Heart left ventricle (tissue), 16 donors: ENCODE measurements at regions not wholly inside any gene's neighbourhood (a gene's known extent, or its start where the extent isn't known, plus 50 kb on each side); places are given as distances from the start of the nearest gene placed in this dataset.

ENCODE experiments used
- ATAC-seq, 4 donors: fragments of 200-7000 bp; cut with Tn5 transposase; one replicate each; pipeline ENCODE4 v1.9.1; 2020 to 2022; ENCODE audit warnings: moderate library complexity in 4 of 4, mild to moderate bottlenecking in 3 of 4, moderate number of reproducible peaks in 1 of 4
- DNase-seq, 5 donors: peaks; one replicate each; pipeline ENCODE4 v3.0.0-alpha.2; 2020
- H3K27ac ChIP-seq, 12 donors: fragments of 200-600 bp; sonication (generic) in 4 of 12; one replicate each; pipeline versions ENCODE4 v1.5.0 to v1.8.0; 2016 to 2022; ENCODE audit warnings: mild to moderate bottlenecking in 2 of 12
- H3K27me3 ChIP-seq, 9 donors: fragments of 200-600 bp; sonication (generic) in 2 of 9; one replicate each; pipeline versions ENCODE4 v1.5.1 to v1.8.0; 2016 to 2022; ENCODE audit warnings: mild to moderate bottlenecking in 3 of 9
- H3K36me3 ChIP-seq, 9 donors: fragments of 200-600 bp; sonication (generic) in 2 of 9; one replicate each; pipeline versions ENCODE4 v1.5.0 to v1.8.0; 2018 to 2022; ENCODE audit warnings: mild to moderate bottlenecking in 2 of 9
- H3K4me1 ChIP-seq, 12 donors: fragments of 200-600 bp; sonication (generic) in 4 of 12; one replicate each; pipeline versions ENCODE4 v1.5.0 to v1.8.0; 2016 to 2022; ENCODE audit warnings: mild to moderate bottlenecking in 3 of 12
- H3K4me3 ChIP-seq, 12 donors: fragments of 200-600 bp; sonication (generic) in 4 of 12; one replicate each; pipeline versions ENCODE4 v1.5.0 to v1.8.0; 2017 to 2022; ENCODE audit warnings: mild to moderate bottlenecking in 9 of 12, moderate library complexity in 4 of 12
- H3K9me3 ChIP-seq, 12 donors: fragments of 200-600 bp; sonication (generic) in 4 of 12; one replicate each; pipeline versions ENCODE4 v1.5.0 to v1.8.0; 2016 to 2022; ENCODE audit warnings: mild to moderate bottlenecking in 1 of 12
- POLR2A ChIP-seq, 2 donors: fragments of 450-650 bp; IDR thresholded peaks; one replicate each; pipeline ENCODE4 v1.6.1; 2017; ENCODE audit warnings: antibody characterized with exemption in 2 of 2, mild to moderate bottlenecking in 2 of 2, moderate library complexity in 2 of 2
- WGBS, 4 donors: extraction: QIAGEN DNeasy Blood & Tissue Kit in 2 of 4; methylation state at CpG; one replicate each; pipeline versions ENCODE4 v1.1.5 to v1.1.7; 2013 to 2018; 5-methylcytosine and 5-hydroxymethylcytosine counted together
- intact Hi-C, 10 donors: fragments of 100-400 bp; cut with DNase I; formaldehyde crosslinking; loops; one replicate each; pipeline versions ENCODE4 v1.11.1 to v1.14.2; 2022
- TF ChIP-seq, protein P1 (sequence below), 12 donors: fragments of 200-600 bp; sonication (generic) in 4 of 12; IDR thresholded peaks; one replicate each; pipeline versions ENCODE4 v1.5.0 to v1.8.0; 2018 to 2022; ENCODE audit warnings: antibody characterized with exemption in 12 of 12, mild to moderate bottlenecking in 5 of 12
- donor health status: ischemic (EF 13 %, LVEDD 7.1; RV severe dilation, severe dysfunction).
- donor health status: healthy with polysubstance abuse.
- donor health status: DM: no; HTN: yes; CAD: no.
- donor health status: DM: no; HTN: no; CAD: no.
- donor health status: ischemic (EF 25% LVEDD 6.9; RV normal size, moderate dysfunction).
- donor health status: ischemic (EF 25% LVEDD 5.7; RV mildly dilated, moderate dysfunction).
- donor health status: healthy.
- donor health status: DM: yes; HTN: yes; CAD: no.
- donor health status: ischemic (EF 35%, LVEDD 5.7; RV mildly dilated, moderate dysfunction).
- donor health status: nonischemic (EF 11% LVEDD 7.7; RV severe dilation, severe dysfunction).
- donor health status: DM: yes; HTN: yes; CAD: no.
- donor health status: PGD.
- donor health status: ischemic (EF 29% LVEDD 5.4; RV normal size, mild dysfunction).
- donor health status: nonischemic (EF 23%, LVEDD 6.1; RV moderate dilation, normal function).

DNA sequence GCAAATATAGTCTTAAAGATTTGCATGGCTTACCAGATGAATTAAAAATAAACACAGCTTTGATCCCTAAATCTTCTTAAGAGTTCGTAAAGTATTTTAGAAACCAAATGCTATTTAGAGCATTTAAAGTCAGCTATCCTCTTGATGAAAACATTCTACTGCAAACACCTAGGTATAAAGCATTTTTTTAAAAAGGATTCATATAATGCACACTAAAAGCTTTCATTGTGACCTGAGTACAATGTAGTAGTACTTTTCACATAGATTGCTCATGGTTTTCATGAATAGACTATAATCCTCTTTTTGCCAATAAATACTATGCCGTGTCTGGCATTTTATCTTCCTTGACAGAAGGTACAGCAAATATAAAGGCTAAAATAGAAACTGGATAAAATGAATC lies 805.1 kb upstream of the INTU start:
- Histone ChIP-seq H3K4me1 (no peaks in the 10 kb centered on the region), H3K36me3 (no peaks in the 10 kb centered on the region), H3K9me3 (peaks cover 0 to 30% (median 11%) of the 10 kb centered on the region in 12 donors), H3K27ac (no peak overlapping the region), H3K4me3 (no peak overlapping the region), H3K27me3 (no peaks in the 10 kb centered on the region)
- DNase-seq, result no peak
- TF ChIP-seq, protein P1, sequence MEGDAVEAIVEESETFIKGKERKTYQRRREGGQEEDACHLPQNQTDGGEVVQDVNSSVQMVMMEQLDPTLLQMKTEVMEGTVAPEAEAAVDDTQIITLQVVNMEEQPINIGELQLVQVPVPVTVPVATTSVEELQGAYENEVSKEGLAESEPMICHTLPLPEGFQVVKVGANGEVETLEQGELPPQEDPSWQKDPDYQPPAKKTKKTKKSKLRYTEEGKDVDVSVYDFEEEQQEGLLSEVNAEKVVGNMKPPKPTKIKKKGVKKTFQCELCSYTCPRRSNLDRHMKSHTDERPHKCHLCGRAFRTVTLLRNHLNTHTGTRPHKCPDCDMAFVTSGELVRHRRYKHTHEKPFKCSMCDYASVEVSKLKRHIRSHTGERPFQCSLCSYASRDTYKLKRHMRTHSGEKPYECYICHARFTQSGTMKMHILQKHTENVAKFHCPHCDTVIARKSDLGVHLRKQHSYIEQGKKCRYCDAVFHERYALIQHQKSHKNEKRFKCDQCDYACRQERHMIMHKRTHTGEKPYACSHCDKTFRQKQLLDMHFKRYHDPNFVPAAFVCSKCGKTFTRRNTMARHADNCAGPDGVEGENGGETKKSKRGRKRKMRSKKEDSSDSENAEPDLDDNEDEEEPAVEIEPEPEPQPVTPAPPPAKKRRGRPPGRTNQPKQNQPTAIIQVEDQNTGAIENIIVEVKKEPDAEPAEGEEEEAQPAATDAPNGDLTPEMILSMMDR (IDR thresholded peaks at IDR 0.05), result no peak
- 81 to 84% (median 83%) methylated on average over 2 of the region's 2 CpGs for WGBS, 4 donors
- no peak for ATAC-seq
- intact Hi-C loops, result no loop called here

DNA sequence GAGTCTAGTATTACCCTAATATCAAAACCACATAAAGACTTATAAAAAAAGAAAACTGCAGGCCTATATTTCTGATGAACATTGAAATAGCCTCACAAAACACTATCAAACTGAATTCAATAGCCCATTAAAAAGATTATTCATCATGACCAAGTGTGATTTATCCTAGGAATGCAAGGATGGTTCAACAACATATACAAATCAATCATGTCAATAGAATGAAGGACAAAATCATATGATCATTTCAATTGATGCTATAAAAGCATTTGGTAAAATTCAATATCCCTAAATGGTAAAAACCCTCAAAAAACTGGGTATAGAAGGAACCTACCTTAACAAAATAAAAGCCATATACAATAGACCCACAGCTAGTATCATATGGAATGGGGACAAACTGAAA lies 797.9 kb upstream of the INTU start:
- TF ChIP-seq POLR2A (IDR thresholded peaks at IDR 0.05), result no peak
- TF ChIP-seq, protein P1 (IDR thresholded peaks at IDR 0.05), result no peak
- Histone ChIP-seq H3K27ac (no peak overlapping the region), H3K9me3 (peaks cover 0 to 68% (median 29%) of the 10 kb centered on the region in 12 donors), H3K4me1 (no peaks in the 10 kb centered on the region), H3K4me3 (no peak overlapping the region), H3K36me3 (no peaks in the 10 kb centered on the region), H3K27me3 (no peaks in the 10 kb centered on the region)
- intact Hi-C loops, result no loop called here
- no peak for ATAC-seq
- DNase-seq, result no peak

DNA sequence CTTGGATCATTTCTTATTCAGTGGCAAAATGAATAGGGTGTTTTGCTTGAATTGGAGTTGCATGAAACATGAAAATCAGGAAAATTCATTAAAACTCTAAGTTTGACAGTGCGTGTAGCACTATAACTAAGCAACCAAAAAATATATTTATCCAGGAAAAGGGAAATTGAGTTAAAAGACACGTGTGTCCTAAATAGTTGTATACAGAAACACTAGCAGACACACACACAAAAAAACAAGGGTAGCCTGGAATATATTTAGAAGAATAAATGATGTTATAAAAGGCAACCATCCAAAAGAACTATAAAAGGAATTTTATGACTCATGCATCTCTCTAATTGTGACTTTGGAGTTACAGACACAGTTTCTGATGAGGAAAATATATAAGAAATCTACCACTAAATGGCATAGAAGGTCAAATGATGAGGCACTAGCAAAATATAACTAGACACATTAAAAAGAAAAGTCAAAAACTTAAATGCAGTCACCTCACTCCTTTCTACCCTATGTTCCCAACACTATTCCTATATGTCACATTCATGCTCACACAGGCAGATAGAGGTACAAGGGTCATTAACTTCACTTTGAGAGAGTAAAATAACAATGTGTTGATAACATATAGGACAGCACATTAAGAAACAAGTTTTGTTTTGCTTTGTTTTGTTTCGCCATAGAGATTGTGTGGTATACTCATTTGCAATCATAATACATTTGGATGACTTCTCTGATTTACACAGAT lies 793.6 kb upstream of the INTU start:
- no peak for DNase-seq
- H3K9me3 ChIP-seq, result peaks cover 0 to 46% (median 16%) of the 10 kb centered on the region in 12 donors
- intact Hi-C loops, result no loop called here
- 65 to 73% (median 67%) methylated on average over 3 of the region's 3 CpGs for WGBS, 4 donors
- no peaks in the 10 kb centered on the region for H3K27me3 ChIP-seq
- no peaks in the 10 kb centered on the region for H3K4me1 ChIP-seq
- no peak overlapping the region for H3K4me3 ChIP-seq
- peak in 1 of 4 donors; percentile 13 for ATAC-seq
- H3K27ac ChIP-seq, result no peak overlapping the region
- TF ChIP-seq, protein P1 (IDR thresholded peaks at IDR 0.05), result no peak
- no peak for TF ChIP-seq POLR2A (IDR thresholded peaks at IDR 0.05)
- no peaks in the 10 kb centered on the region for H3K36me3 ChIP-seq

DNA sequence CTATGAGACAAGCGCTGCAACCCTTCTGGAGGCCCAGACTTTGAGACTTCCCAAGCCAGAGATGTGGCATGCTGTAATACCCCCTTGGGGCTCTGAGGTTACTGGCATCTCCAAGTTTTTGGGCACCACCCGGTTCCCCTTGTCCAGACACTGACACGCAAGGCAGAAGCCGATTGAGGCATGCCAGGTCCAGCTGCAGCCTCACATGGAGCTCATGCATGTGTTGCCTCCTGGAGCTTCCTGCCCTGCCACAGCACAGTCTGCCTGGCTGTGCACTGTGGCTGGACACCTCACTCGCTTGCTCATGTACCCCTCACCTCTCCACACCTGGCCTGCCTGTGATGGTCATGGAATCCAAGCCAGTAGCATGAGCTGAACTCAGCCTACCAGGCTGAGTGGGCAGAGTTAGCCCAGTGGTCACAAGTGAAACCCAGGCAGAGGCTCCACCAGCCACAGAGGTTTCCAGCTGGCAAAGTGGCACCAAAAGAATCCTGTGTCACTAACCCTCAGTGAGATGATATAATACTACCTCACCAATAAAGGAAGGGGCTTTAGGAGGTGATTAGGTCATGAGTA lies 789.2 kb upstream of the INTU start:
- no peaks in the 10 kb centered on the region for H3K36me3 ChIP-seq
- ATAC-seq (no peak), DNase-seq (no peak)
- H3K27ac ChIP-seq, result no peak overlapping the region
- H3K4me3 ChIP-seq, result no peak overlapping the region
- H3K27me3 ChIP-seq, result no peaks in the 10 kb centered on the region
- TF ChIP-seq, protein P1 (IDR thresholded peaks at IDR 0.05), result no peak
- no peak for TF ChIP-seq POLR2A (IDR thresholded peaks at IDR 0.05)
- intact Hi-C loops, result no loop called here
- no peaks in the 10 kb centered on the region for H3K4me1 ChIP-seq
- 81 to 95% (median 90%) methylated on average over 4 to 5 of the region's 5 CpGs for WGBS, 4 donors
- H3K9me3 ChIP-seq, result peaks cover 0 to 22% (median 0%) of the 10 kb centered on the region in 12 donors
